K562 (cell line): ENCODE measurements at regions not wholly inside any gene's neighbourhood (a gene's known extent, or its start where the extent isn't known, plus 50 kb on each side); places are given as distances from the start of the nearest gene placed in this dataset.

Experiments used
- ATAC-seq: fragments of 200-7000 bp; cut with Tn5 transposase; 3 replicates; pipeline ENCODE4 v1.9.1; 2020; ENCODE audit warnings: moderate library complexity
- BruUV-seq: library from RNA; stranded (reverse); fragments of 400-500 nt; replicated peaks from 2 replicates; lab custom pipeline; 2021; lab: Mats Ljungman, UMichigan
- CTCF ChIA-PET: fragments of 300-600 bp; formaldehyde crosslinking; extraction: SDS; loops from one replicate; lab custom pipeline; 2021; ENCODE audit warnings: low intra/inter-chr PET ratio; lab: Yijun Ruan, JAX
- POLR2A ChIA-PET: fragments of 300-600, 350-650 bp; sonication (Branson Sonifier 250); formaldehyde crosslinking; extraction: SDS; loops from one replicate; lab custom pipeline; 2021; ENCODE audit warnings: antibody characterized with exemption, inconsistent platforms; lab: Yijun Ruan, JAX
- DNase-seq, 4 experiments: peaks; one replicate each; pipeline versions ENCODE4 v3.0.0 to v3.0.0-alpha.2; 2011 to 2018; ENCODE audit warnings: low spot score in 3 of 4, mixed read lengths in 3 of 4; ENCODE audit errors: extremely low read depth in 1 of 4
- FAIRE-seq: peaks from 2 replicates; lab custom pipeline; 2011; peaks lifted over from hg19 to GRCh38; lab: Jason Lieb, UNC
- H2AFZ ChIP-seq: 2 replicates; pipeline ENCODE4 v1.6.0; 2011; ENCODE audit warnings: low read depth, low read length, control low read depth, inconsistent platforms
- H3K27ac ChIP-seq: fragments of 200-600 bp; 3 replicates; pipeline ENCODE4 v1.8.0; 2011; ENCODE audit warnings: low read depth, mild to moderate bottlenecking, control low read depth, inconsistent platforms, low read length, moderate library complexity, mixed read lengths; ENCODE audit errors: extremely low read depth
- H3K27me3 ChIP-seq, 2 experiments: fragments of 300-600 bp in 1 of 2; 2 replicates in 1 of 2; 3 replicates in 1 of 2; pipeline versions ENCODE4 v1.6.0 to v1.8.0; 2011; ENCODE audit warnings: inconsistent platforms in 2 of 2, low read length in 2 of 2, mild to moderate bottlenecking in 1 of 2, mixed read lengths in 1 of 2, moderate library complexity in 1 of 2; ENCODE audit not compliant: control insufficient read depth in 2 of 2, insufficient read depth in 2 of 2
- H3K36me3 ChIP-seq: fragments of 300-600 bp; 3 replicates; pipeline ENCODE4 v1.8.0; 2011; ENCODE audit warnings: mild to moderate bottlenecking, low read length, inconsistent platforms; ENCODE audit not compliant: control insufficient read depth, insufficient read depth
- H3K4me1 ChIP-seq, 2 experiments: fragments of 200-600 bp in 1 of 2; replicated peaks in 1 of 2; 2 replicates in 1 of 2; 3 replicates in 1 of 2; pipeline versions ENCODE4 v1.5.1 to v1.8.0; 2011; ENCODE audit warnings: inconsistent platforms in 2 of 2, low read length in 2 of 2, mild to moderate bottlenecking in 1 of 2, mixed read lengths in 1 of 2, moderate library complexity in 1 of 2; ENCODE audit not compliant: control insufficient read depth in 2 of 2, insufficient read depth in 2 of 2
- H3K4me2 ChIP-seq: 2 replicates; pipeline ENCODE4 v1.6.1; 2011; ENCODE audit warnings: low read length, control low read depth, inconsistent platforms, mixed read lengths; ENCODE audit not compliant: insufficient read depth
- H3K4me3 ChIP-seq: fragments of 200-600 bp; sonication (generic), shearing (Covaris generic); 2 replicates; pipeline ENCODE4 v1.5.1; 2016; ENCODE audit warnings: control low read depth, inconsistent platforms
- H3K79me2 ChIP-seq: fragments of 200-600 bp; 3 replicates; pipeline ENCODE4 v1.8.0; 2011; ENCODE audit warnings: low read length, inconsistent platforms; ENCODE audit not compliant: control insufficient read depth, insufficient read depth
- H3K9ac ChIP-seq, 2 experiments: 2 replicates each; pipeline versions ENCODE4 v1.6.0 to v1.6.1; 2011; ENCODE audit warnings: low read depth in 2 of 2, low read length in 2 of 2, control low read depth in 1 of 2, inconsistent platforms in 1 of 2, mild to moderate bottlenecking in 1 of 2, mixed read lengths in 1 of 2; ENCODE audit not compliant: insufficient read depth in 1 of 2
- H3K9me1 ChIP-seq: one replicate; pipeline ENCODE4 v1.6.0; 2011; ENCODE audit warnings: inconsistent platforms, mild to moderate bottlenecking, low read length, moderate library complexity; ENCODE audit not compliant: control insufficient read depth, insufficient read depth
- H3K9me3 ChIP-seq: replicated peaks from 2 replicates; pipeline ENCODE4 v1.5.1; 2011; ENCODE audit warnings: low read depth, low read length, inconsistent platforms; ENCODE audit not compliant: control insufficient read depth, insufficient read depth
- H4K20me1 ChIP-seq: replicated peaks from 2 replicates; pipeline ENCODE4 v1.6.1; 2011; ENCODE audit warnings: low read length, inconsistent platforms, mixed read lengths; ENCODE audit not compliant: control insufficient read depth, insufficient read depth
- CBX8 ChIP-seq: fragments of 200-600 bp; sonication (generic); IDR thresholded peaks from 2 replicates; pipeline ENCODE4 v1.6.1; 2012; ENCODE audit warnings: borderline replicate concordance, mixed run types, low read depth, mild to moderate bottlenecking, moderate library complexity, mixed read lengths, low read length, control low read depth, inconsistent platforms; ENCODE audit not compliant: poor library complexity, severe bottlenecking; ENCODE audit errors: extremely low read depth
- ESRRB ChIP-seq: fragments of 250-450 bp; sonication (Bioruptor Pico); IDR thresholded peaks from 2 replicates; pipeline ENCODE4 v1.5.0; 2020; ENCODE audit warnings: mild to moderate bottlenecking, moderate library complexity, borderline replicate concordance
- FIP1L1 ChIP-seq: fragments of 200-400 bp; formaldehyde crosslinking; IDR thresholded peaks from 2 replicates; pipeline ENCODE4 v1.6.1; 2018; ENCODE audit warnings: mild to moderate bottlenecking, low read depth, low read length; ENCODE audit not compliant: poor library complexity, severe bottlenecking
- NCOA6 ChIP-seq: fragments of 450-650 bp; IDR thresholded peaks from 2 replicates; pipeline ENCODE4 v1.6.1; 2017; ENCODE audit warnings: mild to moderate bottlenecking
- NCOR1 ChIP-seq: fragments of 450-650 bp; IDR thresholded peaks from 2 replicates; pipeline ENCODE4 v1.6.1; 2016; ENCODE audit warnings: mild to moderate bottlenecking, moderate library complexity
- SREBF2 ChIP-seq: sonication (generic); formaldehyde crosslinking; IDR thresholded peaks from 2 replicates; pipeline ENCODE4 v1.4.0; 2020; ENCODE audit warnings: mild to moderate bottlenecking, missing genetic modification reagents
- THRB ChIP-seq: fragments of 450-650 bp; formaldehyde crosslinking; conservative IDR thresholded peaks from 2 replicates; pipeline ENCODE4 v1.4.0; 2022; ENCODE audit warnings: mild to moderate bottlenecking, missing genetic modification characterization
- ZNF644 ChIP-seq: fragments of 200-800 bp; sonication (Bioruptor generic); IDR thresholded peaks from 2 replicates; pipeline ENCODE4 v1.6.1; 2016; ENCODE audit warnings: low read depth, missing genetic modification characterization, missing compliant biosample characterization
- ZZZ3 ChIP-seq: fragments of 450-650 bp; IDR thresholded peaks from 2 replicates; pipeline ENCODE4 v1.6.1; 2016; ENCODE audit warnings: antibody characterized with exemption, mild to moderate bottlenecking, moderate library complexity
- WGBS: fragments of 100-300 bp; shearing (Covaris generic); methylation state at CpG from one replicate; pipeline ENCODE4 v1.1.6; 2016; ENCODE audit warnings: low coverage, mixed read lengths; ENCODE audit not compliant: insufficient coverage; ENCODE audit errors: missing lambda C conversion rate; 5-methylcytosine and 5-hydroxymethylcytosine counted together
- in situ Hi-C: fragments of 300-500 bp; cut with MboI; formaldehyde crosslinking; loops from 4 replicates; pipeline ENCODE4 v1.15.0; 2018; ENCODE audit warnings: inconsistent platforms, mixed read lengths
- intact Hi-C: fragments of 100-400 bp; cut with micrococcal nuclease; formaldehyde crosslinking; loops from 2 replicates; pipeline ENCODE4 v1.14.2; 2022
- TF ChIP-seq, protein P1 (sequence below): fragments of 200-400 bp; formaldehyde crosslinking; IDR thresholded peaks from 2 replicates; pipeline ENCODE4 v1.6.1; 2017; ENCODE audit warnings: mild to moderate bottlenecking, low read depth, low read length, moderate library complexity

DNA sequence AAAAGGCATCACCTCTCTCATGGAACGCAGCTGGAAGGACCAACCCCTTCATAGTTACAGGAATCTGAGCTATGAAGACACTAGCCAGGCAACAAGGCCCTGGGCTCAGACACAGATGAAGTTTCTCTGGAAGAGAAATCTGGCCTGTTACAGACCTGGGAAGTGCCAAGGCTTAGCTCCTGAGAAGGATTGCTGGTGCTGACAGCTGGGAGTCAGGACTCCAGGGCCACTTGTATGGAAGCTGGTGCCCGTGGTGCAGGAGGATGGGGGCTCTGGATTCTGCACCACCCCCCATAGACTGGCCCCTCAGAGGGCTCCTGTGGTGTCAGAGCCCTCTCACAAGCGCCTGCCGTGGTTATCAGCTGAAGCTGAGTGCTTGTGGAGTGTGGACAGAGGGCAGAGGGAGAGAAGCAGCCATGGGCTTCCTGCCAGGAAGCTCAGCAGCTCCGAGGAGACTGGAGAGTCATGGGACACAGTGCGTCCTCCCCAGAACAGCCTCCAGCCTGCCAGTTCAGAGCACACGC is 87.3 kb upstream of the LCLAT1 start:
- in situ Hi-C loops, result no loop called here
- Histone ChIP-seq H3K9ac (0 out of 4 replicates have a peak overlapping the region, but pooled peaks of 1 of the 2 experiments have one; percentile 10), H3K4me2 (no peak overlapping the region)
- WGBS, result 13% methylated on average over 7 of the region's 7 CpGs
- TF ChIP-seq ZNF644 (tag) (no peak), SREBF2 (CRISPR knock-in tag) (no peak), THRB (CRISPR knock-in tag) (no peak), ZZZ3 (no peak), FIP1L1 (no peak), CBX8 (no peak), NCOR1 (no peak), NCOA6 (no peak), ESRRB (no peak)
- TF ChIP-seq, protein P1, sequence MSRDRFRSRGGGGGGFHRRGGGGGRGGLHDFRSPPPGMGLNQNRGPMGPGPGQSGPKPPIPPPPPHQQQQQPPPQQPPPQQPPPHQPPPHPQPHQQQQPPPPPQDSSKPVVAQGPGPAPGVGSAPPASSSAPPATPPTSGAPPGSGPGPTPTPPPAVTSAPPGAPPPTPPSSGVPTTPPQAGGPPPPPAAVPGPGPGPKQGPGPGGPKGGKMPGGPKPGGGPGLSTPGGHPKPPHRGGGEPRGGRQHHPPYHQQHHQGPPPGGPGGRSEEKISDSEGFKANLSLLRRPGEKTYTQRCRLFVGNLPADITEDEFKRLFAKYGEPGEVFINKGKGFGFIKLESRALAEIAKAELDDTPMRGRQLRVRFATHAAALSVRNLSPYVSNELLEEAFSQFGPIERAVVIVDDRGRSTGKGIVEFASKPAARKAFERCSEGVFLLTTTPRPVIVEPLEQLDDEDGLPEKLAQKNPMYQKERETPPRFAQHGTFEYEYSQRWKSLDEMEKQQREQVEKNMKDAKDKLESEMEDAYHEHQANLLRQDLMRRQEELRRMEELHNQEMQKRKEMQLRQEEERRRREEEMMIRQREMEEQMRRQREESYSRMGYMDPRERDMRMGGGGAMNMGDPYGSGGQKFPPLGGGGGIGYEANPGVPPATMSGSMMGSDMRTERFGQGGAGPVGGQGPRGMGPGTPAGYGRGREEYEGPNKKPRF, result no peak
- TF ChIP-seq, all 486 proteins: peak for 0
- Histone ChIP-seq H3K9me1 (no peaks in the 10 kb centered on the region), H2AFZ (no peak overlapping the region), H3K27ac (no peak overlapping the region), H3K36me3 (no peaks in the 10 kb centered on the region), H3K4me3 (no peak overlapping the region), H3K4me1 (peaks cover 0 to 5% of the 10 kb centered on the region in 2 experiments; a peak in 1 of 5 replicates), H4K20me1 (no peaks in the 10 kb centered on the region), H3K9me3 (no peaks in the 10 kb centered on the region), H3K79me2 (no peaks in the 10 kb centered on the region), H3K27me3 (peaks cover 34 to 66% of the 10 kb centered on the region in 2 experiments)
- DNase-seq, result no peak
- POLR2A ChIA-PET, result interaction anchor here (0.6 to 1.2 kb wide), 4 partner anchors 12 to 196 kb away, joined by 3 to 4 read pairs (median 3); no protein-coding TSS in a partner anchor
- no peak for ATAC-seq
- FAIRE-seq, result no peak
- CTCF ChIA-PET, result no interaction called here
- no TSS peak for BruUV-seq
- intact Hi-C loops, result no loop called here
